ENCODE measurements at regions not wholly inside any gene's neighbourhood (a gene's known extent, or its start where the extent isn't known, plus 50 kb on each side); places are given as distances from the start of the nearest gene placed in this dataset.
A peak's percentile ranks its signal among the peaks of the same experiment; 100 is the strongest.

DNA sequence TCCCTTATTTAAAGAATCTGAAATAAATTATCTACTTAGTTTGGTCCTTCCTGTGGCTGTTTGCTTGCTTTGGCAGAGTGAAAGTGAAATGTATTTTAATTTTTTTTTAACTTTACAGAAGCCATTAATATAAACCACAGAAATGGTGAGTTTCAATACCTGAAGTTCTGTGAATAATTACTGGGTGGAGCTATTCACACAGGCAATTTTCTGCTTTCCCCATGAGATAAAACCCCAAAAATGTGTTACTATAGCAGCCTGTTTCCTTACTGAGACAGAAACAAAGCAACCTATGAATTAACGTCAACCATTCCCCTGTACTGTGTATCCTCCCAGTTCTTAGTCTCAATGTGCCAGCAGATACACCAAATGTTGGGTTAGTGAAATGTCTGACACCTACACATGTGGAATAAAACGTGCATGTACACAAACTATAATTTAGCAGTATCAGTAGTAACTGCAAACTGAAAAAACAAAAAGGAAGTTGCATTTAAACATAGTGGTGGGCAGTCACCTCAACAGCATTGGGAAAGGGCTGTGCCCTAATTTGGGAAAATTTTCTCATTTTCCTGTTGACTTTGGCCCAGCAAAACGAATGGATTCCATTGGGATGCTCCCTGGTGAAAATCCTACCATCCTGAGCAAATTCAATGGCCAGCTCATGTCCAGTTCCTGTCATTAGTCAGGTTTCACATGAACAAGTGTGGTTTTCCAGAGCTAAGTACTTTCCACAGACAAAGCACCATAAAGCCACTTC, 73.1 kb upstream of the RMDN2 start:
- WGBS, result 57% methylated on average over 3 of the region's 3 CpGs

More for the DNA sequence above, 73.1 kb upstream of the RMDN2 start:
- Histone ChIP-seq H3K4me1 (ENCODE audit: control insufficient read depth in 4 of 4, insufficient read depth in 4 of 4, low read length in 3 of 4) (peaks cover 0 to 3% (median 0%) of the 10 kb centered on the region in 4 donors), H3K4me3 (ENCODE audit: low read depth in 1 of 3, low read length in 3 of 3) (no peak overlapping the region), H3K27me3 (ENCODE audit: control insufficient read depth in 4 of 4, insufficient read depth in 4 of 4, low read length in 3 of 4) (no peaks in the 10 kb centered on the region), H3K27ac (ENCODE audit: low read depth in 1 of 2, low read length in 2 of 2) (peak overlapping the region in 1 of 2 donors; percentile 5), H3K9ac (ENCODE audit: low read depth in 1 of 2, low read length in 2 of 2) (no peak overlapping the region), H3K36me3 (ENCODE audit: control insufficient read depth in 4 of 4, insufficient read depth in 3 of 4, low read depth in 1 of 4, low read length in 3 of 4) (no peaks in the 10 kb centered on the region), H3K9me3 (ENCODE audit: control insufficient read depth in 4 of 4, low read length in 3 of 4) (no peaks in the 10 kb centered on the region)
- no peak for DNase-seq (ENCODE audit: low spot score)
- TF ChIP-seq FOXA1 (IDR thresholded peaks at IDR 0.05) (no peak), JUND (IDR thresholded peaks at IDR 0.05) (no peak), SP1 (IDR thresholded peaks at IDR 0.05) (no peak), FOXA2 (IDR thresholded peaks at IDR 0.05) (no peak), EGR1 (IDR thresholded peaks at IDR 0.05; ENCODE audit: low read depth in 2 of 2) (no peak), GABPA (IDR thresholded peaks at IDR 0.05 in 1 of 2, conservative IDR thresholded peaks at IDR 0.05 in 1 of 2) (no peak), REST (IDR thresholded peaks at IDR 0.05) (no peak), HNF4G (IDR thresholded peaks at IDR 0.05) (no peak), MAX (IDR thresholded peaks at IDR 0.05) (no peak), NR2F2 (IDR thresholded peaks at IDR 0.05) (no peak), HNF4A (conservative IDR thresholded peaks at IDR 0.05) (no peak), ZBTB33 (IDR thresholded peaks at IDR 0.05) (no peak), ATF3 (IDR thresholded peaks at IDR 0.05) (no peak)
